ENCODE measurements at regions not wholly inside any gene's neighbourhood (a gene's known extent, or its start where the extent isn't known, plus 50 kb on each side); places are given as distances from the start of the nearest gene placed in this dataset.
"Not testable (repeated sequence)": the region's sequence is repeated elsewhere in the genome, so short reads cannot be mapped to it uniquely, and the experiment has no call there.

DNA sequence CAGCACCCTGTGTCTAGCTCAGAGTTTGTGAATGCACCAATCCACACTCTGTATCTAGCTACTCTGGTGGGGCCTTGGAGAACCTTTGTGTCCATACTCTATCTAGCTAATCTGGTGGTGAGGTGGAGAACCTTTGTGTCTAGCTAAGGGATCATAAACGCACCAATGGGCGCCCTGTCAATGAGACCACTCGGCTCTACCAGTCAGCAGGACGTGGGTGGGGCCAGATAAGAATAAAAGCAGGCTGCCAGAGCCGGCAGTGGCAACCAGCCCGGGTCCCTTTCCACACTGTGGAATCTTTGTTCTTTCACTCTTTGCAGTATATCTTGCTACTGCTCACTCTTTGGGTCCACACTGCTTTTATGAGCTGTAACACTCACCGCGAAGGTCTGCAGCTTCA, 699.7 kb downstream of the CDH18 start:
- in situ Hi-C loops (cut with MboI; ENCODE audit: low sequenced_read_pairs); H2AFZ ChIP-seq (replicated peaks; ENCODE audit: low read length, poor library complexity): not testable (repeated sequence)

More for the DNA sequence above, 699.7 kb downstream of the CDH18 start:
- H2BK20ac ChIP-seq (ENCODE audit: low read depth, low read length); H3K36me3 ChIP-seq (ENCODE audit: control insufficient read depth, insufficient read depth, low read length); H3K4me1 ChIP-seq (ENCODE audit: control insufficient read depth, insufficient read depth, low read length); H4K8ac ChIP-seq (ENCODE audit: low read depth in 2 of 2, low read length in 2 of 2); H3K4ac ChIP-seq (ENCODE audit: low read depth, low read length); H3K4me3 ChIP-seq (ENCODE audit: insufficient read depth, low read depth, low read length); BruUV-seq (replicated peaks); H2AK9ac ChIP-seq (replicated peaks; ENCODE audit: low read depth, low read length, poor library complexity); H2BK5ac ChIP-seq (ENCODE audit: low read depth, low read length, poor library complexity, severe bottlenecking); H3K18ac ChIP-seq (ENCODE audit: low read depth, low read length); H3K9me3 ChIP-seq (ENCODE audit: control insufficient read depth, insufficient read depth, low read length); H4K91ac ChIP-seq (ENCODE audit: insufficient read depth, low read depth, low read length); H3K9ac ChIP-seq (ENCODE audit: low read depth, low read length); H3K27ac ChIP-seq (ENCODE audit: insufficient read depth, low read length); H3K79me1 ChIP-seq (ENCODE audit: low read depth in 1 of 2, low read length in 2 of 2); DNase-seq; dilution Hi-C loops (cut with HindIII; ENCODE audit: low sequenced_read_pairs, unreplicated experiment); CTCF ChIA-PET; H3K56ac ChIP-seq (ENCODE audit: extremely low read depth, insufficient read depth, low read length); H3K4me2 ChIP-seq (ENCODE audit: low read depth, low read length); H3K27me3 ChIP-seq (ENCODE audit: control insufficient read depth, insufficient read depth, low read length); H2BK15ac ChIP-seq (ENCODE audit: low read depth, low read length); intact Hi-C loops (cut with micrococcal nuclease); H3K23ac ChIP-seq (ENCODE audit: low read depth, low read length); H3K9me1 ChIP-seq (ENCODE audit: insufficient read depth, low read length); POLR2A ChIA-PET (ENCODE audit: unreplicated experiment); H3K14ac ChIP-seq (replicated peaks; ENCODE audit: low read depth, low read length); H4K20me1 ChIP-seq (ENCODE audit: insufficient read depth, low read length); ATAC-seq (ENCODE audit: low read depth); H4K5ac ChIP-seq (ENCODE audit: low read depth, low read length); H2AK5ac ChIP-seq (ENCODE audit: low read depth, low read length); H2BK120ac ChIP-seq (ENCODE audit: low read depth, low read length): not testable (repeated sequence)
- WGBS, 2 experiments (ENCODE audit: extremely low coverage in 2 of 2, insufficient read length in 1 of 2) = 60% methylated on average over 4 of the region's 8 CpGs; no CpG with 5 or more reads in 1 of the 2 experiments

All from IMR-90 (cell line).